HL-60 (cell line): ENCODE measurements at regions not wholly inside any gene's neighbourhood (a gene's known extent, or its start where the extent isn't known, plus 50 kb on each side); places are given as distances from the start of the nearest gene placed in this dataset.

Experiments
- DNase-seq, 2 experiments: peaks; one replicate each; pipeline ENCODE4 v3.0.0-alpha.2; 2010 to 2020; ENCODE audit warnings: low read depth in 1 of 2, low spot score in 1 of 2
- H3K27ac ChIP-seq: fragments of 250-450 bp; sonication (Bioruptor Pico); replicated peaks from 2 replicates; pipeline ENCODE4 v1.5.1; 2020; ENCODE audit warnings: mild to moderate bottlenecking, moderate library complexity
- H3K27me3 ChIP-seq: fragments of 250-450 bp; sonication (Bioruptor Pico); 2 replicates; pipeline ENCODE4 v1.5.1; 2021; ENCODE audit warnings: mild to moderate bottlenecking, moderate library complexity; ENCODE audit not compliant: insufficient read depth, poor library complexity, severe bottlenecking
- H3K4me3 ChIP-seq: replicated peaks from 2 replicates; pipeline ENCODE4 v1.5.1; 2011; ENCODE audit warnings: mild to moderate bottlenecking, control low read depth, low read length; ENCODE audit not compliant: insufficient read depth
- CTCF ChIP-seq: IDR thresholded peaks from one replicate; pipeline ENCODE4 v1.5.1; 2011; ENCODE audit warnings: low read length, control low read depth, inconsistent platforms; ENCODE audit not compliant: insufficient read depth
- GABPA ChIP-seq: IDR thresholded peaks from 2 replicates; pipeline ENCODE4 v1.6.1; 2012; ENCODE audit warnings: low read depth
- POLR2AphosphoS5 ChIP-seq: IDR thresholded peaks from 2 replicates; pipeline ENCODE4 v1.6.1; 2012; ENCODE audit warnings: low read depth
- REST ChIP-seq: IDR thresholded peaks from 2 replicates; pipeline ENCODE4 v1.6.1; 2012; ENCODE audit warnings: low read depth; ENCODE audit not compliant: insufficient replicate concordance
- SPI1 ChIP-seq: IDR thresholded peaks from 2 replicates; pipeline ENCODE4 v1.6.1; 2012; ENCODE audit warnings: low read depth, mild to moderate bottlenecking, borderline replicate concordance

- Histone ChIP-seq H3K27me3 (no peaks in the 10 kb centered on the region), H3K27ac (no peak overlapping the region), H3K4me3 (no peak overlapping the region)
- TF ChIP-seq POLR2AphosphoS5, result no peak
- TF ChIP-seq CTCF, result no peak
- no peak for TF ChIP-seq REST
- no peak for TF ChIP-seq GABPA
- no peak for TF ChIP-seq SPI1
- DNase-seq, result no peak
These were observed 255.8 kb downstream of the NFATC2 start for GRCh38 chr20:51286758-51287157.

- TF ChIP-seq REST, result no peak
- no peak for TF ChIP-seq CTCF
- TF ChIP-seq GABPA, result no peak
- no peak for TF ChIP-seq SPI1
- no peak for TF ChIP-seq POLR2AphosphoS5
- DNase-seq, result no peak
- no peak overlapping the region for H3K4me3 ChIP-seq
- no peak overlapping the region for H3K27ac ChIP-seq
- H3K27me3 ChIP-seq, result no peaks in the 10 kb centered on the region
These were observed 256.8 kb downstream of the NFATC2 start for GRCh38 chr20:51285684-51286083.

GRCh38 chr20:51284871-51285270, 257.6 kb downstream of the NFATC2 start:
- no peak overlapping the region for H3K27ac ChIP-seq
- TF ChIP-seq GABPA (no peak), REST (no peak), CTCF (no peak), SPI1 (no peak), POLR2AphosphoS5 (no peak)
- no peak for DNase-seq
- no peak overlapping the region for H3K4me3 ChIP-seq
- no peaks in the 10 kb centered on the region for H3K27me3 ChIP-seq
